Naive thymus-derived CD4-positive, alpha-beta T cell (primary cell): ENCODE measurements at regions not wholly inside any gene's neighbourhood (a gene's known extent, or its start where the extent isn't known, plus 50 kb on each side); places are given as distances from the start of the nearest gene placed in this dataset.

Experiments used
- ATAC-seq: fragments of 150-1000 bp; cut with Tn5 transposase; 2 replicates; pipeline ENCODE4 v1.10.0; 2021; ENCODE audit warnings: mild to moderate bottlenecking, moderate library complexity
- CTCF ChIA-PET: fragments of 350-600 bp; sonication (Branson Sonifier 250); formaldehyde crosslinking; loops from one replicate; lab custom pipeline; 2021; ENCODE audit warnings: antibody characterized with exemption; lab: Charles Lee
- POLR2A ChIA-PET: fragments of 350-600 bp; sonication (Branson Sonifier 250); formaldehyde crosslinking; loops from one replicate; lab custom pipeline; 2021; ENCODE audit warnings: antibody characterized with exemption, inconsistent platforms; lab: Charles Lee
- DNase-seq, 9 donors: peaks; one replicate each; pipeline versions ENCODE4 v3.0.0 to v3.0.0-alpha.2; 2020 to 2022; ENCODE audit warnings: mixed read lengths in 1 of 9
- H3K27ac ChIP-seq: one replicate; pipeline ENCODE4 v1.7.0; 2013; ENCODE audit warnings: mild to moderate bottlenecking, low read depth, low read length, moderate library complexity
- H3K27me3 ChIP-seq, 2 donors: one replicate each; pipeline ENCODE4 v1.7.0; 2013; ENCODE audit warnings: low read length in 2 of 2, mild to moderate bottlenecking in 2 of 2, moderate library complexity in 2 of 2; ENCODE audit not compliant: control insufficient read depth in 2 of 2, insufficient read depth in 2 of 2
- H3K36me3 ChIP-seq, 3 experiments: 1 replicate in 2 of 3; 2 replicates in 1 of 3; pipeline ENCODE4 v1.7.0; 2013; ENCODE audit warnings: low read length in 3 of 3, mild to moderate bottlenecking in 3 of 3, moderate library complexity in 1 of 3; ENCODE audit not compliant: insufficient read depth in 3 of 3, control insufficient read depth in 2 of 3
- H3K4me1 ChIP-seq, 2 donors: one replicate each; pipeline ENCODE4 v1.7.0; 2013; ENCODE audit warnings: low read length in 2 of 2, mild to moderate bottlenecking in 2 of 2, moderate library complexity in 1 of 2; ENCODE audit not compliant: control insufficient read depth in 2 of 2, insufficient read depth in 2 of 2
- H3K4me3 ChIP-seq: 2 replicates; pipeline ENCODE4 v1.7.0; 2013; ENCODE audit warnings: mild to moderate bottlenecking, low read length
- H3K9me3 ChIP-seq, 3 experiments: 1 replicate in 2 of 3; 2 replicates in 1 of 3; pipeline ENCODE4 v1.7.0; 2013; ENCODE audit warnings: low read length in 3 of 3; ENCODE audit not compliant: control insufficient read depth in 2 of 3
- H3K27ac Mint-ChIP-seq, 9 donors: one replicate each; pipeline ENCODE4 v1.8.0; 2020 to 2022; ENCODE audit warnings: mixed read lengths in 9 of 9, mild to moderate bottlenecking in 8 of 9, moderate library complexity in 5 of 9, inconsistent platforms in 2 of 9
- H3K27me3 Mint-ChIP-seq, 5 donors: one replicate each; pipeline ENCODE4 v1.8.0; 2021 to 2022; ENCODE audit warnings: mixed read lengths in 5 of 5, mild to moderate bottlenecking in 1 of 5
- H3K36me3 Mint-ChIP-seq, 5 donors: one replicate each; pipeline ENCODE4 v1.8.0; 2020 to 2022; ENCODE audit warnings: mixed read lengths in 5 of 5, mild to moderate bottlenecking in 3 of 5, inconsistent platforms in 1 of 5
- H3K4me1 Mint-ChIP-seq, 7 donors: one replicate each; pipeline ENCODE4 v1.8.0; 2020 to 2022; ENCODE audit warnings: mixed read lengths in 7 of 7, mild to moderate bottlenecking in 3 of 7, inconsistent platforms in 1 of 7
- H3K4me3 Mint-ChIP-seq, 10 donors: one replicate each; pipeline ENCODE4 v1.8.0; 2020 to 2022; ENCODE audit warnings: mild to moderate bottlenecking in 10 of 10, mixed read lengths in 10 of 10, moderate library complexity in 6 of 10, inconsistent platforms in 2 of 10
- H3K9me3 Mint-ChIP-seq, 11 donors: one replicate each; pipeline ENCODE4 v1.8.0; 2020 to 2022; ENCODE audit warnings: mixed read lengths in 11 of 11, mild to moderate bottlenecking in 4 of 11, inconsistent platforms in 1 of 11, moderate library complexity in 1 of 11
- intact Hi-C, 2 donors: fragments of 100-400 bp; cut with micrococcal nuclease; formaldehyde crosslinking; loops; one replicate each; pipeline ENCODE4 v1.15.1; 2023

DNA sequence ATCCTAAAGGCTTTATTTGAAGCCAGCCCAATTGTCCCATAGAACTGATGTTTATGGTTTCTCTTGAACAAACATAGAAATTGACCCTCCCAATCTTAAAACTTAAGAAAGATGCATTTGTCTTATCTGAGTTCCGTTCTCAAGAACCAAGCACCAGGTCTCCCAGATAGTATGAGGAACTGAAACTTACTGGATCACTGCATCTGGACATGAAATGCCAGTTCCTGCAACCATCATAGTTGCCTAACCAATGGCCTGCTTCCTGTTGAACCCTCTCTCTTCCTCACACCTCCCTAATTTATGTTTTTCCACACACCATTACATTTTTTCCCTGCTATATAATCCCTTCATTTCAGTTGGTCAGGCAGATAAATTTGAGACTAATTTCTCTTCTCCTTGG is 478.9 kb downstream of the HTR1A start:
- no peak overlapping the region for H3K4me3 ChIP-seq
- Mint-ChIP-seq H3K4me3 (no peak overlapping the region), H3K27ac (no peak overlapping the region), H3K27me3 (no peaks in the 10 kb centered on the region), H3K4me1 (no peaks in the 10 kb centered on the region), H3K9me3 (peaks cover 0 to 16% (median 5%) of the 10 kb centered on the region in 11 donors), H3K36me3 (no peaks in the 10 kb centered on the region)
- intact Hi-C loops = no loop called here
- DNase-seq (no peak), ATAC-seq (no peak)
- no peaks in the 10 kb centered on the region for H3K9me3 ChIP-seq
- no peaks in the 10 kb centered on the region for H3K27me3 ChIP-seq
- POLR2A ChIA-PET = no interaction called here
- H3K4me1 ChIP-seq = no peaks in the 10 kb centered on the region
- CTCF ChIA-PET = interaction anchor here (0.6 kb wide), 1 partner anchor 52 kb away, joined by 3 read pairs; no protein-coding TSS in a partner anchor
- H3K27ac ChIP-seq = no peak overlapping the region
- no peaks in the 10 kb centered on the region for H3K36me3 ChIP-seq

DNA sequence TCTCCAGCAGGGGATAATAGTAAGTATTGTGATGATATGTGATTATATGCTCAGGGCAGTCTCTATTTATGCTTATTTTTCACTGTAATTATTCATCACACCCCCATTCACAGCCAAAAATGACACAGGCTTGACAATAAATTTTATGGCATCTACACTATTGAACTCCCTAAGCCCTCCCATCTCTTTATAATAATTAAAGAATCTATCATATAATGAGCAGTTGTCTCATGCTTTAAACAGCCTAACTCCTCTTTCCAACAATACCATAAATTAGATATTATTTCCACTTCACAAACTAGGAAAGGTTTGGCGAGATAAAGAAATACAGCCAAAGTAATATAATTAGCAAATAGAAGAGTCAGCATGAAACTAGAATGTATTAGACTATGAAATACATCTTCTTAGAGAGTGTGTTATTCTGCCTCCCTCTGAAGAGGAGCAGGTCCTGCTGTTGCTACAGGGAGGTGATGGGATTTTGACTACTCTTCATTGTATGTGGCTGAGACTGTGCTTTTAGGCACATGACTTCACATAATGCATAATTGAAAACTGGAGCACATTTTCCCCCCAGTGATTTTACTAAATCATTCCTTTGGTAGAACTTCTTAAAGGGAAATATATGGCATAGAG is 488.8 kb downstream of the HTR1A start:
- ChIA-PET CTCF (no interaction called here), POLR2A (no interaction called here)
- Histone ChIP-seq H3K4me1 (no peaks in the 10 kb centered on the region), H3K9me3 (no peaks in the 10 kb centered on the region), H3K36me3 (no peaks in the 10 kb centered on the region), H3K27ac (no peak overlapping the region), H3K27me3 (no peaks in the 10 kb centered on the region), H3K4me3 (no peak overlapping the region)
- DNase-seq = no peak
- intact Hi-C loops = no loop called here
- Mint-ChIP-seq H3K27ac (no peak overlapping the region), H3K36me3 (peaks cover 0 to 5% (median 0%) of the 10 kb centered on the region in 5 donors), H3K4me1 (no peaks in the 10 kb centered on the region), H3K9me3 (peaks cover 0 to 19% (median 4%) of the 10 kb centered on the region in 11 donors), H3K4me3 (no peak overlapping the region), H3K27me3 (no peaks in the 10 kb centered on the region)
- ATAC-seq = no peak

DNA sequence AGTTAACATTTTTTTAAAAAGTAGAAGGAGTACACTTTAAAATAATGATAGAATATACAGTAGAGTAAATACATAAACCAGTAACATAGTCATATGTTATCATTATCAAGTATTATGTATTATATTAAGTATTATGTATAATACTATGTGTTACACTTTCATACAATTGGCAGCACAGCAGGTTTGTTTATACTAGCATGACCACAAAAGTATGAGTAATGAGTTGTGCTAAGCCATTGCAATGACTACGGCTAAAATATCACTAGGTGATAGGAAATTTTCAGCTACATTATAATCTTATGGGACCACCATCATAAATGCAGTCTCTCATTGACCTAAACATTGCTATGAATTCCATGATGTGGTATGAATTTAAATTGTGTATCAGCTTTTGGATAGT is 506.0 kb downstream of the HTR1A start:
- DNase-seq (no peak), ATAC-seq (no peak)
- POLR2A ChIA-PET = no interaction called here
- H3K4me3 ChIP-seq = no peak overlapping the region
- intact Hi-C loops = no loop called here
- Mint-ChIP-seq H3K36me3 (no peaks in the 10 kb centered on the region), H3K27ac (no peak overlapping the region), H3K9me3 (peaks cover 0 to 21% (median 7%) of the 10 kb centered on the region in 11 donors), H3K4me1 (no peaks in the 10 kb centered on the region), H3K27me3 (no peaks in the 10 kb centered on the region), H3K4me3 (no peak overlapping the region)
- no peaks in the 10 kb centered on the region for H3K27me3 ChIP-seq
- no peaks in the 10 kb centered on the region for H3K9me3 ChIP-seq
- H3K36me3 ChIP-seq = no peaks in the 10 kb centered on the region
- CTCF ChIA-PET = no interaction called here
- H3K27ac ChIP-seq = no peak overlapping the region
- H3K4me1 ChIP-seq = no peaks in the 10 kb centered on the region

DNA sequence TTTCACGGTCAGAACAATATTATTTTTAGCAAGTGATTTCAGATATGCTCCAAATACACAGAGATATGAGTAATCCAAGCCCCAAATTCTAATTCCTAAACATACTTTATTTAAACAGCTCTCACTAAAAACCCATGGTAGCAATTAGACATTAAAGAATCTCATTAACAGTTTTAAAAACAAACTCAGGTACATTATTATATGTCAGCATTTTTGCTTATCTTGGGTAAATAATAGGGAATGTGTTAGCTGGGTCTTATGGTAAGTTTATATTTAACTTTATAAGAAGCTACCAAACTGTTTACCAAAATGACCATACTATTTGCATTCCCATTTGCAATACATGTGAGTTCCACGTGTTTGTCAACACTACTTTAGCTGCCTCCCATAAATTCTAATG is 511.1 kb downstream of the HTR1A start:
- Mint-ChIP-seq H3K27ac (no peak overlapping the region), H3K9me3 (peaks cover 0 to 8% (median 0%) of the 10 kb centered on the region in 11 donors), H3K27me3 (no peaks in the 10 kb centered on the region), H3K4me1 (no peaks in the 10 kb centered on the region), H3K4me3 (no peak overlapping the region), H3K36me3 (no peaks in the 10 kb centered on the region)
- no peaks in the 10 kb centered on the region for H3K9me3 ChIP-seq
- intact Hi-C loops = no loop called here
- no peak overlapping the region for H3K27ac ChIP-seq
- DNase-seq = no peak
- POLR2A ChIA-PET = no interaction called here
- no peaks in the 10 kb centered on the region for H3K4me1 ChIP-seq
- CTCF ChIA-PET = no interaction called here
- no peak overlapping the region for H3K4me3 ChIP-seq
- no peak for ATAC-seq
- no peaks in the 10 kb centered on the region for H3K27me3 ChIP-seq
- no peaks in the 10 kb centered on the region for H3K36me3 ChIP-seq

DNA sequence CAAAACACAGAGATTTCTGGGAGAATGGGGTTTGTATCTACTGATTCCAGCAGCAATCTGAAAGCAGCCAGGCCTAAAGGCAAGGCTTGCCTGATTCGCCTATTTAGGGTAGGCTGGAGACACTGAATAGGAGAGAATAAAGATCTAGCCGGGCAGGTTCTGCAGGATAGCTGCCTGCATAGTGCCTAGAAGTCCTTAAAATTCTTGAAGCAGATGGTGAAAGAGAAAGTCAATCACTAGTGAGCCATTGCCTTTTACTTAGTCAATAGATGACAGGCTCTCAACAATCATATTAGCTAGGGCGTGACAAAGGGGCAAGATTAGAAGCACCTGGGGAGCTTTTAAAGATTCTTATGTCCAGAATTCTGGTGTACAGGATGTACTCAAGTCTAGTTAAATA is 522.7 kb downstream of the HTR1A start:
- DNase-seq (no peak), ATAC-seq (no peak)
- Histone ChIP-seq H3K4me1 (no peaks in the 10 kb centered on the region), H3K4me3 (no peak overlapping the region), H3K36me3 (no peaks in the 10 kb centered on the region), H3K9me3 (no peaks in the 10 kb centered on the region), H3K27ac (no peak overlapping the region), H3K27me3 (no peaks in the 10 kb centered on the region)
- Mint-ChIP-seq H3K9me3 (peaks cover 0 to 9% (median 3%) of the 10 kb centered on the region in 11 donors), H3K27ac (no peak overlapping the region), H3K36me3 (no peaks in the 10 kb centered on the region), H3K27me3 (no peaks in the 10 kb centered on the region), H3K4me3 (no peak overlapping the region), H3K4me1 (no peaks in the 10 kb centered on the region)
- intact Hi-C loops = no loop called here
- ChIA-PET CTCF (no interaction called here), POLR2A (no interaction called here)

DNA sequence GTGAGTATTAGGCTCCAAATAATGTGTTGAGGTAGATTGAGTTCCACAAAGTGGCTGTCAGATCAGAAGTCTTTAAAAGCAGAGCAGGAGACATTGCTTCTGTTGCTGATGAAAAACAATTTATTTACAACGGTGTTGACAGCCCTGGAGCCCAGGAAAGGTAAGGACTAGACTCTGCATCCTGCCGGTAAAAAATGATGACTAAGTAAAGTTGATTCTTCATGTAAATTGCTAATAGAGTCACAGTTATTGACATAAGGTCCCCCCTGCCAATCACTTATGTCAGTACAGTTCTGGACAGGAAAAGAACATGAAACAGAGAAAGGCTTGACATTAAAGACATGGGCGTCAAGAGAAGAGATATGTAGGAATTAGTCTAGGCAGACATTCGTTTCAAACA is 552.5 kb downstream of the HTR1A start:
- H3K4me1 Mint-ChIP-seq = no peaks in the 10 kb centered on the region
- intact Hi-C loops = loop anchor here in 1 of 2 donors (10.0 kb wide), 1 partner anchor 1375 kb away; no protein-coding TSS in a partner anchor
- POLR2A ChIA-PET = no interaction called here

DNA sequence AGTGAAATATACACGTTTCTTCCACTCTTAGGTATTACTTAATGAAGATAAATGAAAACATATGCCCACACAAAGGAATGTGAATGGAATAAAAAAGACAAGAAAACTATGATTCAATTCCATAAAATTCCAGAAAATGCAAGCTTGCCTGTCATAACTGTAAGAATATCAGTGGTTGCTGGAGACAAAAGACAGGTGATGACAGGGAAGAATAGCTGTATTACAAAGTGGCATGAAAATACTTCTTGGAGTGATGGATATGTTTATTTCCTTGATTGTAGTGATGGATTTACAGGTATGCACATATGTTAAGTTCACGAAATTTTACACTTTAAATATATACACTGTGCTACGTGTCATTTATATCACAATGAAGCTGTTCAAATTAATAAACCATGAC is 553.3 kb downstream of the HTR1A start:
- H3K4me3 Mint-ChIP-seq = no peak overlapping the region
- CTCF ChIA-PET = no interaction called here
- POLR2A ChIA-PET = no interaction called here

More for the DNA sequence above, 552.5 kb downstream of the HTR1A start:
- Histone ChIP-seq H3K4me1 (no peaks in the 10 kb centered on the region), H3K27ac (no peak overlapping the region), H3K4me3 (no peak overlapping the region), H3K36me3 (no peaks in the 10 kb centered on the region), H3K9me3 (no peaks in the 10 kb centered on the region), H3K27me3 (no peaks in the 10 kb centered on the region)
- ATAC-seq (no peak), DNase-seq (no peak)
- Mint-ChIP-seq H3K27me3 (no peaks in the 10 kb centered on the region), H3K4me3 (no peak overlapping the region), H3K9me3 (peaks cover 0 to 6% (median 0%) of the 10 kb centered on the region in 11 donors), H3K36me3 (no peaks in the 10 kb centered on the region), H3K27ac (no peak overlapping the region)
- CTCF ChIA-PET = no interaction called here

More for the DNA sequence above, 553.3 kb downstream of the HTR1A start:
- Mint-ChIP-seq H3K9me3 (peaks cover 0 to 4% (median 0%) of the 10 kb centered on the region in 11 donors), H3K36me3 (no peaks in the 10 kb centered on the region), H3K4me1 (no peaks in the 10 kb centered on the region), H3K27me3 (no peaks in the 10 kb centered on the region), H3K27ac (no peak overlapping the region)
- DNase-seq (no peak), ATAC-seq (no peak)
- no peak overlapping the region for H3K4me3 ChIP-seq
- H3K36me3 ChIP-seq = no peaks in the 10 kb centered on the region
- no peaks in the 10 kb centered on the region for H3K9me3 ChIP-seq
- no peaks in the 10 kb centered on the region for H3K4me1 ChIP-seq
- no peaks in the 10 kb centered on the region for H3K27me3 ChIP-seq
- intact Hi-C loops = loop anchor here in 1 of 2 donors (10.0 kb wide), 1 partner anchor 1376 kb away; no protein-coding TSS in a partner anchor
- H3K27ac ChIP-seq = no peak overlapping the region
